Endothelial cell of umbilical vein (primary cell): ENCODE measurements at regions not wholly inside any gene's neighbourhood (a gene's known extent, or its start where the extent isn't known, plus 50 kb on each side); places are given as distances from the start of the nearest gene placed in this dataset.

ENCODE experiments used
- BruUV-seq: library from RNA; stranded (reverse); fragments of 400-500 nt; replicated peaks from 2 replicates; lab custom pipeline; 2021; lab: Mats Ljungman, UMichigan
- CTCF ChIA-PET: fragments of 300-600, 350-600 bp; sonication (Branson Sonifier 250); formaldehyde crosslinking; loops from one replicate; lab custom pipeline; 2021; ENCODE audit warnings: antibody characterized with exemption, inconsistent platforms; lab: Charles Lee
- POLR2A ChIA-PET: fragments of 300-600, 350-600 bp; sonication (Branson Sonifier 250); formaldehyde crosslinking; loops from one replicate; lab custom pipeline; 2021; ENCODE audit warnings: antibody characterized with exemption, inconsistent platforms; lab: Charles Lee
- DNase-seq: peaks from one replicate; pipeline ENCODE4 v3.0.0-alpha.2; 2011; ENCODE audit warnings: low read depth, low spot score
- FAIRE-seq: peaks from 2 replicates; lab custom pipeline; 2011; peaks lifted over from hg19 to GRCh38; lab: Jason Lieb, UNC
- H2AFZ ChIP-seq: 2 replicates; pipeline ENCODE4 v1.6.0; 2012; ENCODE audit warnings: low read depth, low read length, control low read depth, inconsistent platforms
- H3K27ac ChIP-seq: 2 replicates; pipeline ENCODE4 v1.5.1; 2011; ENCODE audit warnings: low read depth, mild to moderate bottlenecking, control low read depth, low read length, moderate library complexity; ENCODE audit not compliant: insufficient read depth
- H3K27me3 ChIP-seq, 2 experiments: 2 replicates each; pipeline versions ENCODE4 v1.6.0 to v1.6.1; 2011; ENCODE audit warnings: low read length in 2 of 2, mixed read lengths in 1 of 2; ENCODE audit not compliant: control insufficient read depth in 2 of 2, insufficient read depth in 2 of 2
- H3K36me3 ChIP-seq, 2 experiments: 2 replicates in 1 of 2; 3 replicates in 1 of 2; pipeline ENCODE4 v1.5.1; 2011; ENCODE audit warnings: low read length in 2 of 2, mild to moderate bottlenecking in 1 of 2, moderate library complexity in 1 of 2; ENCODE audit not compliant: control insufficient read depth in 2 of 2, insufficient read depth in 2 of 2; ENCODE audit errors: extremely low read depth in 1 of 2
- H3K4me1 ChIP-seq: 3 replicates; pipeline ENCODE4 v1.5.1; 2011; ENCODE audit warnings: mild to moderate bottlenecking, low read length; ENCODE audit not compliant: control insufficient read depth, insufficient read depth; ENCODE audit errors: extremely low read depth
- H3K4me2 ChIP-seq: 2 replicates; pipeline ENCODE4 v1.6.1; 2011; ENCODE audit warnings: low read length, control low read depth, mixed read lengths; ENCODE audit not compliant: insufficient read depth
- H3K4me3 ChIP-seq, 3 experiments: fragments of 200-600 bp in 1 of 3; sonication (generic), shearing (Covaris generic) in 1 of 3; replicated peaks in 1 of 3; 2 replicates each; pipeline ENCODE4 v1.5.1; 2011 to 2016; ENCODE audit warnings: control low read depth in 3 of 3, low read length in 3 of 3, mild to moderate bottlenecking in 2 of 3, inconsistent platforms in 1 of 3, low read depth in 1 of 3, moderate library complexity in 1 of 3; ENCODE audit not compliant: insufficient read depth in 1 of 3
- H3K79me2 ChIP-seq: 2 replicates; pipeline ENCODE4 v1.6.0; 2012; ENCODE audit warnings: low read length, inconsistent platforms; ENCODE audit not compliant: control insufficient read depth, insufficient read depth
- H3K9ac ChIP-seq: replicated peaks from 2 replicates; pipeline ENCODE3; 2011; ENCODE audit warnings: low read length, control low read depth; ENCODE audit not compliant: insufficient read depth; ENCODE audit errors: extremely low read depth
- H3K9me1 ChIP-seq: replicated peaks from 3 replicates; pipeline ENCODE4 v1.6.0; 2011; ENCODE audit warnings: mild to moderate bottlenecking, low read length; ENCODE audit not compliant: control insufficient read depth, insufficient read depth; ENCODE audit errors: extremely low read depth
- H3K9me3 ChIP-seq: replicated peaks from 2 replicates; pipeline ENCODE4 v1.5.1; 2012; ENCODE audit warnings: low read length, inconsistent platforms; ENCODE audit not compliant: control insufficient read depth, insufficient read depth
- H4K20me1 ChIP-seq: replicated peaks from 2 replicates; pipeline ENCODE3; 2011; ENCODE audit warnings: mild to moderate bottlenecking, low read length; ENCODE audit not compliant: control insufficient read depth, insufficient read depth; ENCODE audit errors: extremely low read depth
- EZH2 ChIP-seq: IDR thresholded peaks from 2 replicates; pipeline ENCODE4 v1.6.1; 2012; ENCODE audit warnings: borderline replicate concordance, low read depth, mild to moderate bottlenecking, moderate library complexity, low read length, inconsistent platforms; ENCODE audit not compliant: severe bottlenecking
- FOS ChIP-seq: IDR thresholded peaks from 2 replicates; pipeline ENCODE4 v1.6.1; 2011; ENCODE audit warnings: mild to moderate bottlenecking, low read length, moderate library complexity, borderline replicate concordance; ENCODE audit not compliant: insufficient read depth
- GATA2 ChIP-seq: IDR thresholded peaks from 2 replicates; pipeline ENCODE4 v1.7.0; 2011; ENCODE audit warnings: low read depth, mild to moderate bottlenecking, moderate library complexity, mixed read lengths, low read length; ENCODE audit not compliant: insufficient read length, insufficient read depth
- JUN ChIP-seq: IDR thresholded peaks from 2 replicates; pipeline ENCODE4 v1.6.1; 2011; ENCODE audit warnings: borderline replicate concordance, low read depth; ENCODE audit not compliant: insufficient read length, insufficient read depth
- MYC ChIP-seq: IDR thresholded peaks from one replicate; pipeline ENCODE4 v1.6.1; 2011; ENCODE audit warnings: mild to moderate bottlenecking, low read depth, low read length
- POLR2A ChIP-seq: IDR thresholded peaks from 2 replicates; pipeline ENCODE4 v1.6.1; 2012; ENCODE audit warnings: low read depth, mild to moderate bottlenecking, control low read depth, low read length
- POLR2AphosphoS5 ChIP-seq: IDR thresholded peaks from 2 replicates; pipeline ENCODE4 v1.6.1; 2012; ENCODE audit warnings: low read depth, mild to moderate bottlenecking, control low read depth, low read length, moderate library complexity; ENCODE audit not compliant: insufficient read depth
- dilution Hi-C: fragments of 300-500 bp; cut with MboI; formaldehyde crosslinking; loops from one replicate; pipeline ENCODE4 v1.15.0; 2019; ENCODE audit warnings: low sequenced_read_pairs; ENCODE audit not compliant: extremely low pct_ligation_motif_present
- intact Hi-C: fragments of 100-400 bp; cut with micrococcal nuclease; formaldehyde crosslinking; loops from one replicate; pipeline ENCODE4 v1.10.0; 2022
- TF ChIP-seq, protein P1 (sequence below): IDR thresholded peaks from 2 replicates; pipeline ENCODE4 v1.6.1; 2011; ENCODE audit not compliant: insufficient read depth, insufficient read length
- TF ChIP-seq, protein P2 (sequence below), 2 donors: IDR thresholded peaks; 1 replicate in 1 of 2; 2 replicates in 1 of 2; pipeline ENCODE4 v1.5.1; 2011; ENCODE audit warnings: low read length in 2 of 2, mild to moderate bottlenecking in 2 of 2, moderate library complexity in 2 of 2, control low read depth in 1 of 2, inconsistent platforms in 1 of 2, low read depth in 1 of 2; ENCODE audit not compliant: insufficient read depth in 1 of 2; ENCODE audit errors: extremely low read depth in 1 of 2

DNA sequence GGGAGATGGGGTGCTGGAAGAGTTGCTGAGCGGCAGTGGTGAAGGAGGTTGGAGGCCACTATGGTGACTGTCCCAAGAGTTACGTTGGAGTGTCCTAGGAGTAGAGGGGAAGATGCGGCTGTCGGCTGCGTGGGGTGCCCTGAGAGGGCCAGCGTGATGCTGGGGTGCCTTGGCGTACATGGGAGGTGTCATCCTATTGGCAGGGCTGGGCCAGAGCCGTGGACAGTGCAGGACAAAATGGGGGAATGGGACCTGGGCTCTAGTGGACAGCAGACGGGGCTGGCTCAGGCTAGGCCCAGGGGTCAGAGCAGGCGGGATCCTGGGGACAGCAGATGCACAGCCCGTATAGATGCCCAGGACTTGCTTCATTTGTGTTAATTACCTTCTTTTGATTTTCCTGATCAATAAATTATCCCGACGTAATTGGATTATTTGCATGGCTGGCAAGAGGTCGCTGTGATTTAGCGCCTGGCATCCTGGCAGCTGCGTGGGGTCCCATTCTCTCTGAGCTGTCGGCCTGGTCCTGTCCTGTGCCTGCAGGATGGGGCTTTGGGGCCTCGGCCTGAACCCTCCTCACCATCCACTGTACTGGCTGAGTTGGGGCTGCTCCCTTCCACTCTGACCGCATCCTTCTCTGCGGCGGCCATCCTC, 203.9 kb upstream of the C14orf180 start:
- dilution Hi-C loops (no loop called here), intact Hi-C loops (no loop called here)
- FAIRE-seq (no peak), DNase-seq (no peak)
- Histone ChIP-seq H3K9ac (no peak overlapping the region), H3K4me3 (no peak overlapping the region), H3K36me3 (no peaks in the 10 kb centered on the region), H3K79me2 (no peaks in the 10 kb centered on the region), H3K9me1 (no peaks in the 10 kb centered on the region), H4K20me1 (no peaks in the 10 kb centered on the region), H3K27ac (no peak overlapping the region), H3K4me2 (no peak overlapping the region), H3K27me3 (peaks cover 0 to 5% of the 10 kb centered on the region in 2 experiments), H2AFZ (no peak overlapping the region), H3K9me3 (no peaks in the 10 kb centered on the region), H3K4me1 (no peaks in the 10 kb centered on the region)
- no peak for TF ChIP-seq MYC
- no peak for TF ChIP-seq POLR2A
- no peak for TF ChIP-seq GATA2
- TF ChIP-seq, protein P1, sequence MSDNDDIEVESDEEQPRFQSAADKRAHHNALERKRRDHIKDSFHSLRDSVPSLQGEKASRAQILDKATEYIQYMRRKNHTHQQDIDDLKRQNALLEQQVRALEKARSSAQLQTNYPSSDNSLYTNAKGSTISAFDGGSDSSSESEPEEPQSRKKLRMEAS, result no peak
- TF ChIP-seq, protein P2, sequence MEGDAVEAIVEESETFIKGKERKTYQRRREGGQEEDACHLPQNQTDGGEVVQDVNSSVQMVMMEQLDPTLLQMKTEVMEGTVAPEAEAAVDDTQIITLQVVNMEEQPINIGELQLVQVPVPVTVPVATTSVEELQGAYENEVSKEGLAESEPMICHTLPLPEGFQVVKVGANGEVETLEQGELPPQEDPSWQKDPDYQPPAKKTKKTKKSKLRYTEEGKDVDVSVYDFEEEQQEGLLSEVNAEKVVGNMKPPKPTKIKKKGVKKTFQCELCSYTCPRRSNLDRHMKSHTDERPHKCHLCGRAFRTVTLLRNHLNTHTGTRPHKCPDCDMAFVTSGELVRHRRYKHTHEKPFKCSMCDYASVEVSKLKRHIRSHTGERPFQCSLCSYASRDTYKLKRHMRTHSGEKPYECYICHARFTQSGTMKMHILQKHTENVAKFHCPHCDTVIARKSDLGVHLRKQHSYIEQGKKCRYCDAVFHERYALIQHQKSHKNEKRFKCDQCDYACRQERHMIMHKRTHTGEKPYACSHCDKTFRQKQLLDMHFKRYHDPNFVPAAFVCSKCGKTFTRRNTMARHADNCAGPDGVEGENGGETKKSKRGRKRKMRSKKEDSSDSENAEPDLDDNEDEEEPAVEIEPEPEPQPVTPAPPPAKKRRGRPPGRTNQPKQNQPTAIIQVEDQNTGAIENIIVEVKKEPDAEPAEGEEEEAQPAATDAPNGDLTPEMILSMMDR (IDR thresholded peaks at IDR 0.05; ENCODE audit: extremely low read depth in 1 of 2, insufficient read depth in 1 of 2, low read depth in 1 of 2, low read length in 2 of 2), result no peak
- TF ChIP-seq EZH2, result no peak
- TF ChIP-seq FOS, result no peak
- TF ChIP-seq POLR2AphosphoS5, result no peak
- TF ChIP-seq JUN, result no peak
- BruUV-seq, result no TSS peak
- CTCF ChIA-PET, result no interaction called here
- POLR2A ChIA-PET, result no interaction called here
